ENCODE measurements at regions not wholly inside any gene's neighbourhood (a gene's known extent, or its start where the extent isn't known, plus 50 kb on each side); places are given as distances from the start of the nearest gene placed in this dataset.

DNA sequence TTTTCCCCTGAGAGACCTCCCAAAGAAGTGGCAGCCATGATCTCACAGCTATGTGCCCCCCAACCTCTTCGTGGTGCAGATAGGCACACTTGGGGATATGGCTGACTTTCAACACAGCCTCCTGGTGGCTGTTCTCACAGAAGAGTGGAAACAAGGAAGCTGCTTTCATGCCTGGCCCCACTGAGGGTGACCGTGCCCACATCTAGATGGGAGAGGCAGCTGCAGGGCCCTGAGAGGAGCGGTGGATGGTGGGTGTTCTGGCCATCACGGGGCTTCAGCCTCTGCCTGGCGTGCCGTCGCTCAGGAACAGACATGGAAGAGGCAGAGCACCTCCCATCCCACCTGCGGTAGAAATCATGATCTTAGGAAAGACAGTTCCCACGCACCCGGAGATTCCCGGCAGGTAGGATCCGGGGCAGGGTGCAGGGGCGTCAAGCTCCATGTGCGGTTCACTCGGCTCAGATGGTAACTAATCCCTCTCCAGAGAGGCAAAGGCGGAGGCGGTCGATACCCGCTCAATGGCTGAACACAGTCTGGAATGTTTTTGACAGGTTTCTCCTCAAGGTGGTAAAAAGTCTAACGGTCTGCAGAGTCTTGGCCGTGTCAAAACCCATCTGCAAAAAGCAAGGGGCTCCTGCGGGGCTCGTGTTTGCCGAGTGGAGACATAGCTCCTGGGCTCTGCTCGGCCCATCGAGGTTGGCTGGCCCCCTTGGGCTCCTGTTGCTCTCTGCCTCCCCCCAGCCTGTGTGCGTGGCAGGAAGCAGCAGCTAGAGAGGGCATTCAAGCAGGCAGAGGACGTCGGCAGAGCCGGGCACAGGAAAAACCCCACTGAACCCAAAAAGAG lies 225.2 kb upstream of the RTL1 start:
- no peak for FAIRE-seq
- TF ChIP-seq, protein P1, sequence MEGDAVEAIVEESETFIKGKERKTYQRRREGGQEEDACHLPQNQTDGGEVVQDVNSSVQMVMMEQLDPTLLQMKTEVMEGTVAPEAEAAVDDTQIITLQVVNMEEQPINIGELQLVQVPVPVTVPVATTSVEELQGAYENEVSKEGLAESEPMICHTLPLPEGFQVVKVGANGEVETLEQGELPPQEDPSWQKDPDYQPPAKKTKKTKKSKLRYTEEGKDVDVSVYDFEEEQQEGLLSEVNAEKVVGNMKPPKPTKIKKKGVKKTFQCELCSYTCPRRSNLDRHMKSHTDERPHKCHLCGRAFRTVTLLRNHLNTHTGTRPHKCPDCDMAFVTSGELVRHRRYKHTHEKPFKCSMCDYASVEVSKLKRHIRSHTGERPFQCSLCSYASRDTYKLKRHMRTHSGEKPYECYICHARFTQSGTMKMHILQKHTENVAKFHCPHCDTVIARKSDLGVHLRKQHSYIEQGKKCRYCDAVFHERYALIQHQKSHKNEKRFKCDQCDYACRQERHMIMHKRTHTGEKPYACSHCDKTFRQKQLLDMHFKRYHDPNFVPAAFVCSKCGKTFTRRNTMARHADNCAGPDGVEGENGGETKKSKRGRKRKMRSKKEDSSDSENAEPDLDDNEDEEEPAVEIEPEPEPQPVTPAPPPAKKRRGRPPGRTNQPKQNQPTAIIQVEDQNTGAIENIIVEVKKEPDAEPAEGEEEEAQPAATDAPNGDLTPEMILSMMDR (IDR thresholded peaks at IDR 0.05; ENCODE audit: insufficient read depth, missing control alignments): no peak
- DNase-seq (ENCODE audit: insufficient read length, low spot score): no peak

GRCh38 chr14:101129521-101130167 lies 226.1 kb upstream of the RTL1 start:
- FAIRE-seq (no peak), DNase-seq (ENCODE audit: insufficient read length, low spot score) (no peak)
- TF ChIP-seq, protein P1 (IDR thresholded peaks at IDR 0.05; ENCODE audit: insufficient read depth, missing control alignments): no peak

- TF ChIP-seq, protein P1 (IDR thresholded peaks at IDR 0.05; ENCODE audit: insufficient read depth, missing control alignments): no peak
- DNase-seq (ENCODE audit: insufficient read length, low spot score) (no peak), FAIRE-seq (no peak)
Observed at GRCh38 chr14:101130861-101131260, 227.3 kb upstream of the RTL1 start.

GRCh38 chr14:101131451-101131916 lies 228.0 kb upstream of the RTL1 start:
- FAIRE-seq: no peak
- DNase-seq (ENCODE audit: insufficient read length, low spot score): no peak
- TF ChIP-seq, protein P1 (IDR thresholded peaks at IDR 0.05; ENCODE audit: insufficient read depth, missing control alignments): no peak

- DNase-seq (ENCODE audit: insufficient read length, low spot score) (no peak), FAIRE-seq (no peak)
- TF ChIP-seq, protein P1 (IDR thresholded peaks at IDR 0.05; ENCODE audit: insufficient read depth, missing control alignments): no peak
Observed at GRCh38 chr14:101132051-101132571, 228.6 kb upstream of the RTL1 start.

GRCh38 chr14:101132588-101132987 lies 229.1 kb upstream of the RTL1 start:
- FAIRE-seq (no peak), DNase-seq (ENCODE audit: insufficient read length, low spot score) (no peak)
- TF ChIP-seq, protein P1 (IDR thresholded peaks at IDR 0.05; ENCODE audit: insufficient read depth, missing control alignments): no peak
